NK-92 treated with Interleukin-12 subunit alpha and Interleukin-12 subunit beta, amount 100 ng/mL, for 24 hours (cell line): ENCODE measurements at regions not wholly inside any gene's neighbourhood (a gene's known extent, or its start where the extent isn't known, plus 50 kb on each side); places are given as distances from the start of the nearest gene placed in this dataset.
"Not testable (repeated sequence)": the region's sequence is repeated elsewhere in the genome, so short reads cannot be mapped to it uniquely, and the experiment has no call there.

Experiments used
- DNase-seq: peaks from one replicate; lab custom pipeline; 2025; lab: John Stamatoyannopoulos, UW

- no peak for DNase-seq
These were observed 347.5 kb downstream of the METTL4 start for GRCh38 chr18:2223849-2224248.

- DNase-seq = no peak
These were observed 335.1 kb downstream of the METTL4 start for GRCh38 chr18:2236232-2236631.

- no peak for DNase-seq
These were observed 333.6 kb downstream of the METTL4 start for GRCh38 chr18:2237706-2238105.

DNA sequence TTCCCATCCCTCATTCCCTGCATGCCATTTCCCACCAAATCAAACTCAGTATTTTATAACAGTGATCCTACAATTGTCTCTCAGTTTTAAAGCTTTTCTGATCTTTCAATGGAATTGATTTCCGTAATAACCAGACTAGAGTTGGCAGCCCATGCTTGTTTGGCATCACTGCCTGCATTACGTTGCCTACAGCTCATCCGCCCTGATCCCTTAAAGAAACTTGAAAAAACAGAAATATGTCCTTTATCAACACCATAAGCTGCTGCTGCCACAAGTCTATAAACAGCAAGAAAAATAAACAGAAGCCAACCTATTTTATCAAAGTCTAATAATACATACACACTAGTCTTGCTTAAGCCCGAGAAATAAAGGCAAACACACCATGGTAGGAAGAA is 331.0 kb downstream of the METTL4 start:
- DNase-seq = no peak

DNA sequence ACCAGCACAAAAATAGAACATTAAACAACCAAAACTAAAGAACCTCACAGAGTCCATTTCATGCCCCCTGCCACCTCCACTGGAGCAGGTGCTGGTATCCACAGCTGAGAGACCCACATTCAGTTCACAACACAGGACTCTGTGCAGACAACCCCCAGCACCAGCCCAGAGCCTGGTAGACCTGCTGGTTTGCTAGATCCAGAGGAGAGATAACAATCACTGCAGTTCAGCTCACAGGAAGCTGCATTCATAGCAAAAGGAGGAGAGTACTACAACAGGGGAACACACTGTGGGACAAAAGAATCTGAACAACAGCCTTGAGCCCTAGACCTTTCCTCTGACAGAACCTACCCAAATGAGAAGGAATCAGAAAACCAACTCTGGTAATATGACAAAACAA is 326.7 kb downstream of the METTL4 start:
- no peak for DNase-seq

- DNase-seq = not testable (repeated sequence)
These were observed 324.2 kb downstream of the METTL4 start for GRCh38 chr18:2247101-2247500.

- no peak for DNase-seq
These were observed 316.3 kb downstream of the METTL4 start for GRCh38 chr18:2254977-2255376.

- DNase-seq = no peak
These were observed 314.7 kb downstream of the METTL4 start for GRCh38 chr18:2256577-2256976.

- no peak for DNase-seq
These were observed 312.4 kb downstream of the METTL4 start for GRCh38 chr18:2258954-2259353.

GRCh38 chr18:2263303-2263890 is 307.9 kb downstream of the METTL4 start:
- no peak for DNase-seq

DNA sequence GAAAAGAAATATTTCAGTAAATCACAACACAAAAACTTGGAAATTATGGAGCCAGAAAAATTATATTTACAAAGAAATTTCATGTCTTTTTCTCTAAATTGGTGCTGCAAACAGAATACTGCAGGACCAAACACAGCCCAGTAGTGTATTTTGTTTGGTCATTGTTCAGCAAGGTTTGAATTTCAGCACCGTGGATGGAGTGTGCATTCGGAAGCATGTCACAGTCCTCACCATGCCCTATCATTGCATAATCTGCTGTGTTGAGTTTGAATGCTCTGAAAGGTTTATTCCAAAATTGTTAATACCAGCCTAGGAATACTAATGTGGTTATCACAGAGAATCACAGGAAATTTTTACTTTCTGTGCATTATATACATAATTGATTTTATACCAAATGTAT is 296.7 kb downstream of the METTL4 start:
- DNase-seq = no peak

- no peak for DNase-seq
These were observed 290.2 kb downstream of the METTL4 start for GRCh38 chr18:2281086-2281485.

GRCh38 chr18:2281523-2282199 is 289.6 kb downstream of the METTL4 start:
- no peak for DNase-seq

DNA sequence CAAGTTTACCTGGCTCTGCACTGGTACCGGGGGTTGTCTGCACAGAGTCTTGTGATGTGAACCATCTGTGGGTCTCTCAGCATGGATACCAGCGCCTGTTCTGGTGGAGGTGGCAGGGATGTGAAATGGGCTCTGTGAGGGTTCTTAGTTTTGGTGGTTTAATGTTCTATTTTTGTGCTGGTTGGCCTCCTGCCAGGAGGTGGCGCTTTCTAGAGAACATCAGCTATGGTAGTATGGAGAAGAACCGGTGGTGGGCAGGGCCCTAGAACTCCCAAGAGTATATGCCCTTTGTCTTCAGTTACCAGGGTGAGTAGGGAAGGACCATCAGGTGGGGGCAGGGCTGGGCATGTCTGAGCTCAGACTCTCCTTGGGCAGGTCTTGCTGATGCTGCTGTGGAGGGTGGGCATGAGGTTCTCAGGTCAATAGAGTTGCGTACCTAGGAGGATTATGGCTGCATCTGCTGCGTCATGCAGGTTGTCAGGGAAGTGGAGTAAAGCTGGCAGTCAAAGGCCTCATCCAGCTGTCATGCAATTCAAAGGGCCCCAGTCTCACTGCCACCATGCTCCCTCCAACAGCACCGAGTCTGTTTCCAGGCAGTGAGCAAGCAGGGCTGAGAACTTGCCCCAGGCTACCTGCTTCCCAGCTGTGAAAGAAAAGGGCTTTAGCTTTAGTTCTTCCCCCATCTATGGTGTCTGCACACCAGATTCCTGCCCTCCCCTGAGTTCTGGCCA is 278.0 kb downstream of the METTL4 start:
- no peak for DNase-seq

DNA sequence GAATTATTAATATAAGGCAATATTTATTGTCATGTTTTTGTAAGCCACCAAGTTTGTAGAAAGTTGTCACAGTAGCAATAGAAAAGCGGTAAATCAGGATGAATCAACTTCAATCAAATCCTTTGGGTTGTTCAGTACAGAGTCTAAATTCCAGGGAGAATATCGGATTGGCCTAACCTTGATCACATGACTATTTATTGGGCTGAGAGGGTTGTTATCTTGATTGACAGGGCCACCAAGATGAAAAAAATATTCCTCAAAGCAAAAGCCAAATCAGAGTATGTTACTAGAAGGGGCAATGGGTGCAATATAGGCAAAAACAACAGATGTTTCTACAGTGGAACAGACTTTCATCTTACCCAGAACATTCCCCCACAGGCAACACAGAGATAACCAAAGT is 270.0 kb downstream of the METTL4 start:
- DNase-seq = no peak

DNA sequence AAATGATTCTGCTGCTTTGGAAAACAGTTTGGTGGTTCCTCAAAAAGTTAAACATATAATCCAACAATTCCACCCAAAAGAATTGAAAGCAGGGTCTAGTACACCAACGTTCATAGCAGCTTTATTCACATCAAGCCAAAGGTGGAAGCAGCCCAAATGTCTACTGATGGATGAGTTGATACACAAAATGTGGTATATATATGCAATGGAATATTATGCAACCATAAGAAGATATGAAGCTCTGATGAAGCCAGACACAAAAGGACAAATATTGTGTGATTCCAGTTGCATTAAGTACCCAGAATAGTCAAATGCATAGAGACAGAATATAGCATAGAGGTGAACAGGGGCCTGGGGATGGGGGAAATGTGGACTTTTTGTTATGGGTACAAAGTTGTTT is 269.3 kb downstream of the METTL4 start:
- no peak for DNase-seq

DNA sequence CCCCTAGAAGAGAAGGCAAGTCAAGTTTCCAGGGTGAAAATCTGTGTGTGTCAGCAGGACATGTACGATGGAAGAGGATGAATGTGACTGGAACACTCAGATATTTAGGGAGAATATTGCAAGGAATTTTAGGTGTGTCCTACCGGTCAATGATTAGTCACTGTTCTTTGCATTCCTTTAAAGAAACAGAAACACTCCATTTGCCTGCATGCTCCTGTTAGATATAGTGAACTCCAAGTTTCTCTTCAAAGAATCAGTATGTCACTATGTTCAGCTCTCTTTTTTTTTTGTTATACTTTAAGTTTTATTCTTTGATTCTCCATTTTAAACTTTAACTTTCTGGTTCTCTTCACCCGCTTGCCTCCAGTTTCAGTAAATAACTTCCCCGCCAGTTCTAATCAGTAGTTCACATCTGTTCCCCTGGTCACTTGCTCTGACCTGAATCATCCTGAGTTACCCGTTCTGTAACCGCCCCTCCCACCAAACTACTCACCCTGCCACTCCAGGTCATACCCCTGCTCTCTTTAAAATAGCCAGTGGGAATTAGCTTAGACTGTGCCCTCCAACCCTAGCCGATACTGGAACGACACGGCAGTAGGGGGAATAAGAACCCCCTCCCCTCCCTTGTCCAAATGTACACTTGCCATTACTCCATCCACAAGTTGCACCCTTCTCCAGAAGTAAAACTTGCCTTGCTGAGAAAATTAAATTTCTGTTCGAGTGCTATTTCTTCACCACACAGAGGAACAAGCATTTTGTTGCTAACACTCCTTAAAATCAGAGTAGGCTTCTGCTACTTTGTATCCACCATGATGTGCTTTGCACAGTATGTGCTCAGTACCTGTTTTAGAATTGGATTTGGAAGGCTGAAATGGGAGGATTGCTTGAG is 268.4 kb downstream of the METTL4 start:
- DNase-seq = no peak

DNA sequence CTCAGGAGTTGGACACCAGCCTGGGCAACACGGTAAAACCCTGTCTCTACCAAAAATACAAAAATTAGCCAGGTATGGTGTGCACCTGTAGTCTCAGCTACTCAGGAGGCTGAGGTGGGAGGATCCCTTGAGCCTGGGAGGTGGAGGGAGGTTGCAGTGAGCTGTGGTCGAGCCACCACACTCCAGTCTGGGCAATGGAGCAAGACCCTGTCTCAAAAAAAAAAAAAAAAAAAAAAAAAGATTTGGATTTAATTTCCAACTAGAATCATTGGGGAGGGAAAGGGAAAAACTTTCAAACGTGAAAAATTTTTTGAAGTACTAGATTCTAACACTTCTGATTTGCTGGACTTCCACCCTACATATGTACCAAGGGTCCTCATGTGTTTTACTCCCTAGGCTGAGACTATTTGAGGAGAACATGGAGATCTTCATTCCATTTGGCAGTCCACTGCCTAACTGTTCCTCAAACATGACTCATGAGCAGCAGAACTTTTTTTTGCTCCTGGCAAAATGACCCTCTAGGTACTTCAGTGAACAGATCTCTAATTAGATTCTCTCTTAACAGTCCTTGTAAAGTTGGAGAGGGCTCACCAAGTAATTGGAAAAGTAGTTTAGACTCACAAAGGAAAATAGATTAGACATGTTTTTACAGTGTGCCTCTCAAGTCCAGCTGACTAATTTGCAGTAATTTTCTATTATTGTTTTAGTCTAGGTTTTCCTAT is 267.6 kb downstream of the METTL4 start:
- no peak for DNase-seq

- no peak for DNase-seq
These were observed 266.7 kb downstream of the METTL4 start for GRCh38 chr18:2304378-2305175.

DNA sequence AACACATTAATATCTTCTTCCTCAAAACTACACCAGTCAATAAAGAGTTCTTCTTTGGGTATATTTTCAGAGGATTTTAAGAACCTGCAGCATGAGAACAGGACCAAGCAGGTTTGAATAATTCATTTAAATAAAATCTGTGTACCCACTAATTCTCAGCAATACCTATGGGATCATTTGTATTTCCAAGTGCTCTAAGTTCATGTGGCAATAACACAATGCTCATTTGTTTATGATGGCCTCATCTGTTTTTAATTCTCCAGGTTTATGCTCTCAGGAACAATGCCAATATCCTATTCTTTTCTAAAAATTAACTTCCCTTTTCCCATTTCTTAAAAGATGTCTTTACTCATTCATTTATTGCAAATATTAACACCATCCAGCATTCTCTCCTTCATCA is 264.7 kb downstream of the METTL4 start:
- no peak for DNase-seq

DNA sequence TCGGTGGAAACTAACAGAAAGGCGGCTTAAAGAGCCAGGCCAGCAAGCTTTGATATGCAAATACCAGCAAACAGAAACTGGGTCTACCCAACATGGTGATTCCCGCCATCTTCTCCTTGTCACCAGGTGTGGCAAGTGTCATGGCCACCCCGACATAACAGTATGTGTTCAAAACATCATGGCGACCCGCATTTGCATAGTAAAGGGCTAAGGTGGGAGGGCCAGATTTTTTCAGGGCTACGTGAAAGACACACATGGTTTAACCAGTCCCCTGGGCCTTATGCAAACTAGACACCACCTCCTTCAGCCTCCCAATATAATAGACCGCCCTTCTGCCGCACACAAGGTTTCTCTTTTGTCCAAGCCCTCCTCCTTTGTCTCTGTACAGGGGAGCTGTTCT is 260.4 kb downstream of the METTL4 start:
- no peak for DNase-seq
